DND-41 (cell line): ENCODE measurements at regions not wholly inside any gene's neighbourhood (a gene's known extent, or its start where the extent isn't known, plus 50 kb on each side); places are given as distances from the start of the nearest gene placed in this dataset.
"Not testable (repeated sequence)": the region's sequence is repeated elsewhere in the genome, so short reads cannot be mapped to it uniquely, and the experiment has no call there.

Experiments used
- ATAC-seq: fragments of 200-7000 bp; cut with Tn5 transposase; 3 replicates; pipeline ENCODE4 v1.9.1; 2021; ENCODE audit warnings: low read depth; ENCODE audit not compliant: insufficient read depth
- DNase-seq: peaks from one replicate; pipeline ENCODE4 v3.0.0-alpha.2; 2020
- H2AFZ ChIP-seq: 2 replicates; pipeline ENCODE4 v1.6.0; 2012; ENCODE audit warnings: low read depth, low read length
- H3K27ac ChIP-seq: 2 replicates; pipeline ENCODE4 v1.5.1; 2012; ENCODE audit warnings: low read length, inconsistent platforms
- H3K27me3 ChIP-seq: fragments of 200-600 bp; sonication (generic); 2 replicates; pipeline ENCODE4 v1.6.0; 2012; ENCODE audit warnings: low read length, mild to moderate bottlenecking, inconsistent platforms; ENCODE audit not compliant: insufficient read depth, poor library complexity
- H3K36me3 ChIP-seq: 2 replicates; pipeline ENCODE4 v1.5.1; 2012; ENCODE audit warnings: low read length, inconsistent platforms; ENCODE audit not compliant: insufficient read depth
- H3K4me1 ChIP-seq: 2 replicates; pipeline ENCODE4 v1.5.1; 2012; ENCODE audit warnings: mild to moderate bottlenecking, low read length; ENCODE audit not compliant: insufficient read depth
- H3K4me2 ChIP-seq: 2 replicates; pipeline ENCODE4 v1.6.0; 2012; ENCODE audit warnings: mild to moderate bottlenecking, moderate library complexity, low read length, inconsistent platforms; ENCODE audit not compliant: insufficient read depth
- H3K4me3 ChIP-seq, 2 experiments: fragments of 200-600 bp in 1 of 2; shearing (Covaris generic) in 1 of 2; 2 replicates each; pipeline ENCODE4 v1.5.1; 2012 to 2016; ENCODE audit warnings: inconsistent platforms in 2 of 2, low read length in 2 of 2, mild to moderate bottlenecking in 2 of 2, low read depth in 1 of 2, moderate library complexity in 1 of 2
- H3K79me2 ChIP-seq: 2 replicates; pipeline ENCODE4 v1.6.0; 2012; ENCODE audit warnings: low read length, inconsistent platforms; ENCODE audit not compliant: insufficient read depth
- H3K9ac ChIP-seq: 2 replicates; pipeline ENCODE4 v1.6.0; 2012; ENCODE audit warnings: low read depth, mild to moderate bottlenecking, inconsistent platforms, low read length, moderate library complexity
- H3K9me3 ChIP-seq: 2 replicates; pipeline ENCODE4 v1.5.1; 2012; ENCODE audit warnings: low read length, moderate library complexity, mild to moderate bottlenecking, inconsistent platforms; ENCODE audit not compliant: insufficient read depth, severe bottlenecking
- H4K20me1 ChIP-seq: 2 replicates; pipeline ENCODE4 v1.6.0; 2012; ENCODE audit warnings: low read length; ENCODE audit not compliant: insufficient read depth
- CTCF ChIP-seq: IDR thresholded peaks from 2 replicates; pipeline ENCODE4 v1.5.1; 2012; ENCODE audit warnings: borderline replicate concordance, low read length, moderate library complexity, mild to moderate bottlenecking; ENCODE audit not compliant: poor library complexity, severe bottlenecking; ENCODE audit errors: extremely low read depth
- EZH2 ChIP-seq: IDR thresholded peaks from 3 replicates; pipeline ENCODE4 v1.6.1; 2012; ENCODE audit warnings: borderline replicate concordance, low read depth, mild to moderate bottlenecking, moderate library complexity, low read length, inconsistent platforms; ENCODE audit not compliant: severe bottlenecking

DNA sequence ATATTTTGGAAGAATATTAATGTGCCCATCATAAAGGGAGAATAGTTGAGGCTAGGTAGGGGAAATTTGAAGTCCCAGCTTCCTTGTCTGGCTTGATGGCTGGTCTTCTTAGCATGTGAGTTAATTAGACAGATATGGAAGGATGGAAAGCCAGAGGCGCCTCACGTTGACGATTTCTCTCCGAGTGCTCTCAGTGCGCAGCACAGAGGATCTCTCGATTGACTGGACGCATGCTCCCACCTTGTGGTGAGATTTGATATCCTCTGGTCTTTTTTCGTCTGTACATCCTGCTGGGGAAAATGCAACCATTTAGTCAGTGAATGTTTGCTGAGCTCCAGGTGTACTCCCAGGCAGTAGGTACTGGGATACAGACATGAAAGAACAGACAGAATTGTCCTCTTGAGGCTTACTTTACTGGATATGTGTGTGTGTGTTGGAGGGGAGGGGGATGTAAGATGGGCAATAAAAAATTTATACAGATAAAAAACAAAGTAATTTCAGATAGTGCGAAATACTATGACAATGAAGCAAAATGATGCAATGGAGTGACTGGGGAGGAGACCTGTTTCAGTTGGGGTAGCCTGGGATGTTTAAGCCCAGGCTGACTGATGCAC lies 66.9 kb upstream of the ZNG1B start:
- Histone ChIP-seq H3K9me3 (no peaks in the 10 kb centered on the region), H3K4me3 (no peak overlapping the region), H3K4me2 (no peak overlapping the region), H4K20me1 (no peaks in the 10 kb centered on the region), H3K36me3 (no peaks in the 10 kb centered on the region), H3K79me2 (no peaks in the 10 kb centered on the region), H3K9ac (no peak overlapping the region), H3K4me1 (no peaks in the 10 kb centered on the region), H2AFZ (no peak overlapping the region), H3K27ac (no peak overlapping the region), H3K27me3 (peaks cover 3% of the 10 kb centered on the region)
- DNase-seq = peak; percentile 53
- peak; percentile 92 for ATAC-seq
- TF ChIP-seq EZH2 = no peak
- TF ChIP-seq CTCF = peak; percentile 62

- Histone ChIP-seq H2AFZ (no peak overlapping the region), H3K4me2 (no peak overlapping the region)
- TF ChIP-seq CTCF (no peak), EZH2 (no peak)
These were observed 67.5 kb upstream of the ZNG1B start for GRCh38 chr2:113370030-113370429.

GRCh38 chr2:113368581-113368980 lies 68.9 kb upstream of the ZNG1B start:
- H4K20me1 ChIP-seq, H2AFZ ChIP-seq, H3K9me3 ChIP-seq, ATAC-seq, H3K9ac ChIP-seq, H3K36me3 ChIP-seq, H3K79me2 ChIP-seq, H3K4me3 ChIP-seq, H3K4me2 ChIP-seq, H3K27ac ChIP-seq, H3K27me3 ChIP-seq, DNase-seq, H3K4me1 ChIP-seq: not testable (repeated sequence)

More at GRCh38 chr2:113370030-113370429, 67.5 kb upstream of the ZNG1B start:
- H3K27ac ChIP-seq = no peak overlapping the region
- H3K4me3 ChIP-seq = no peak overlapping the region
- no peak overlapping the region for H3K9ac ChIP-seq
- H3K27me3 ChIP-seq = no peaks in the 10 kb centered on the region
- ATAC-seq = no peak
- no peak for DNase-seq
- no peaks in the 10 kb centered on the region for H3K79me2 ChIP-seq
- H4K20me1 ChIP-seq = no peaks in the 10 kb centered on the region
- H3K9me3 ChIP-seq = no peaks in the 10 kb centered on the region
- no peaks in the 10 kb centered on the region for H3K4me1 ChIP-seq
- H3K36me3 ChIP-seq = no peaks in the 10 kb centered on the region

DNA sequence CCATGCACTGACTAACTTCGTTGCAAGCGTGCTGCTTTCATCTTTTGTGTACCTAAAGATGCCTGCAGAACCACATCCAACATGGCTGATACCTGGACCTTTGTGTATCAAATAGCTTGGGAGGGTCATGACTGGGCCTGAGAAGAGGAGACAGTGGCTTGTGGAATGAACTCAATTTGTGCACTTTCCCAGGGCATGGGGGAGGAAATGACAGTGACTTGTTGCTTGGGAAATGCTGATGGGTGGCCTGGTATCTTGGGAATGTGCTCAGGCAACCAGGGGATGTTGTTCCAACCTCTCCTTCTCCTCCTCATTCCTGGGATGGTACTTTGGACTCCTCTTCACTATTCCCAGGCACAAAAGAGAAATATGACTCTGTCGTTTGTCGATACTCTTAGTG lies 70.7 kb upstream of the ZNG1B start:
- not testable (repeated sequence) for H3K27ac ChIP-seq, H3K9ac ChIP-seq, ATAC-seq, H3K4me2 ChIP-seq, H3K36me3 ChIP-seq, H3K27me3 ChIP-seq, H3K9me3 ChIP-seq, H3K79me2 ChIP-seq, DNase-seq, H3K4me3 ChIP-seq, H2AFZ ChIP-seq, H3K4me1 ChIP-seq, H4K20me1 ChIP-seq

- not testable (repeated sequence) for H3K27me3 ChIP-seq, ATAC-seq
These were observed 71.7 kb upstream of the ZNG1B start for GRCh38 chr2:113365791-113366190.

GRCh38 chr2:113365290-113365689 lies 72.2 kb upstream of the ZNG1B start:
- H3K4me3 ChIP-seq, H4K20me1 ChIP-seq, H3K27ac ChIP-seq, ATAC-seq, H3K9me3 ChIP-seq, H3K27me3 ChIP-seq, H3K4me1 ChIP-seq, H2AFZ ChIP-seq, H3K9ac ChIP-seq, DNase-seq, H3K79me2 ChIP-seq, H3K36me3 ChIP-seq, H3K4me2 ChIP-seq: not testable (repeated sequence)

More at GRCh38 chr2:113365791-113366190, 71.7 kb upstream of the ZNG1B start:
- H3K36me3 ChIP-seq, H3K9ac ChIP-seq, H2AFZ ChIP-seq, H3K27ac ChIP-seq, DNase-seq, H3K4me1 ChIP-seq, H4K20me1 ChIP-seq, H3K79me2 ChIP-seq, H3K4me2 ChIP-seq, H3K4me3 ChIP-seq, H3K9me3 ChIP-seq: not testable (repeated sequence)
